Gastroesophageal sphincter (tissue), 3 donors: ENCODE measurements at regions not wholly inside any gene's neighbourhood (a gene's known extent, or its start where the extent isn't known, plus 50 kb on each side); places are given as distances from the start of the nearest gene placed in this dataset.

Experiments used
- EP300 ChIP-seq: sonication (generic); formaldehyde crosslinking; IDR thresholded peaks from one replicate; pipeline ENCODE4 v1.6.1; 2017; ENCODE audit warnings: antibody characterized with exemption, mild to moderate bottlenecking
- POLR2AphosphoS5 ChIP-seq: sonication (generic); formaldehyde crosslinking; IDR thresholded peaks from one replicate; pipeline ENCODE4 v1.6.1; 2017; ENCODE audit warnings: antibody characterized with exemption
- TF ChIP-seq, protein P1 (sequence below), 4 experiments: fragments of 200-600 bp in 2 of 4; fragments of 450-650 bp in 2 of 4; sonication (generic) in 1 of 4; IDR thresholded peaks; one replicate each; pipeline ENCODE4 v1.5.1; 2017 to 2019; ENCODE audit warnings: antibody characterized with exemption in 4 of 4, mild to moderate bottlenecking in 2 of 4, moderate library complexity in 2 of 4

DNA sequence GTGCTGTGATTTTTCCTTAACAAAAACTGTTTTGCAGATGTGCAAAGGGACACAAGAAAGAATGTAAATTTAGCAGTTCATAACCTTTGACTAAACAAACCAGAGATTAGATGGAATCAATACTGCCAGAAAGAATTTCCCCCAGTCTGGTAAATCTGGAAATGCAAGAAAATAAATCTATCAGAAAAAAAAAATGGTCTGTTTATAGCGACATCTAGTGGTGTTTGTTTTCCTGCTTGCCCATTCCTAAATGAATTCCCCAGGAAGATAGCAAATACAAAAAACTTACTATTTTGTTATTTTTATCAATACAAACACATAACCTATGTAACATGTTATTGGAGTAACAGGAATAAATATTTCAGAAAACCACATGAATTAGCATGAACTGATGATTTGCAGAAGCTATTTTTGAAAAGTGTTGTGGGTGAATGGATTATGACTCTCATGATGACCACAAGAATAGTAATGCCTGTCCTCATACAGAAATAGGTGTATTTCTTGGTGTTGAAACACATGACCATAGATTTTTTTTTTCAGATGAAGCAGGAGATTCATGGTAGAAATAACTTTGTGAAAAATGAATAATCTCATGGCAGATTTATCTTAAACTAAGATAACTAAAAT is 1703.8 kb downstream of the MAT2B start:
- TF ChIP-seq, protein P1, sequence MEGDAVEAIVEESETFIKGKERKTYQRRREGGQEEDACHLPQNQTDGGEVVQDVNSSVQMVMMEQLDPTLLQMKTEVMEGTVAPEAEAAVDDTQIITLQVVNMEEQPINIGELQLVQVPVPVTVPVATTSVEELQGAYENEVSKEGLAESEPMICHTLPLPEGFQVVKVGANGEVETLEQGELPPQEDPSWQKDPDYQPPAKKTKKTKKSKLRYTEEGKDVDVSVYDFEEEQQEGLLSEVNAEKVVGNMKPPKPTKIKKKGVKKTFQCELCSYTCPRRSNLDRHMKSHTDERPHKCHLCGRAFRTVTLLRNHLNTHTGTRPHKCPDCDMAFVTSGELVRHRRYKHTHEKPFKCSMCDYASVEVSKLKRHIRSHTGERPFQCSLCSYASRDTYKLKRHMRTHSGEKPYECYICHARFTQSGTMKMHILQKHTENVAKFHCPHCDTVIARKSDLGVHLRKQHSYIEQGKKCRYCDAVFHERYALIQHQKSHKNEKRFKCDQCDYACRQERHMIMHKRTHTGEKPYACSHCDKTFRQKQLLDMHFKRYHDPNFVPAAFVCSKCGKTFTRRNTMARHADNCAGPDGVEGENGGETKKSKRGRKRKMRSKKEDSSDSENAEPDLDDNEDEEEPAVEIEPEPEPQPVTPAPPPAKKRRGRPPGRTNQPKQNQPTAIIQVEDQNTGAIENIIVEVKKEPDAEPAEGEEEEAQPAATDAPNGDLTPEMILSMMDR (IDR thresholded peaks at IDR 0.05): peak; percentile 23 to 73 (median 50)
- TF ChIP-seq EP300: no peak
- TF ChIP-seq POLR2AphosphoS5: no peak
